ENCODE measurements at regions not wholly inside any gene's neighbourhood (a gene's known extent, or its start where the extent isn't known, plus 50 kb on each side); places are given as distances from the start of the nearest gene placed in this dataset.

- TF ChIP-seq POLR2AphosphoS5 (IDR thresholded peaks at IDR 0.05) (no peak), EP300 (IDR thresholded peaks at IDR 0.05) (no peak), CTCF (IDR thresholded peaks at IDR 0.05) (no peak), POLR2A (IDR thresholded peaks at IDR 0.05) (no peak)
Observed at GRCh38 chr1:99369154-99369553, 104.9 kb downstream of the PLPPR4 start.

Data from gastroesophageal sphincter (tissue), 3 donors.